GM12878 (cell line): ENCODE measurements at regions not wholly inside any gene's neighbourhood (a gene's known extent, or its start where the extent isn't known, plus 50 kb on each side); places are given as distances from the start of the nearest gene placed in this dataset.

Experiments used
- CREB1 ChIP-seq: IDR thresholded peaks from 2 replicates; pipeline ENCODE4 v1.6.1; 2012; ENCODE audit warnings: low read depth, mild to moderate bottlenecking, inconsistent platforms
- CTCF ChIP-seq, 3 experiments: IDR thresholded peaks in 2 of 3; conservative IDR thresholded peaks in 1 of 3; 2 replicates each; pipeline ENCODE4 v1.5.1; 2011; ENCODE audit warnings: low read depth in 3 of 3, low read length in 3 of 3, mild to moderate bottlenecking in 3 of 3, control low read depth in 2 of 3, moderate library complexity in 2 of 3, inconsistent platforms in 1 of 3, mixed read lengths in 1 of 3; ENCODE audit not compliant: control insufficient read depth in 2 of 3, insufficient read depth in 1 of 3; ENCODE audit errors: extremely low read depth in 1 of 3
- EP300 ChIP-seq, 2 experiments: fragments of 150-350 bp in 1 of 2; IDR thresholded peaks; 2 replicates each; pipeline ENCODE4 v1.6.1; 2011 to 2012; ENCODE audit warnings: low read depth in 2 of 2, low read length in 2 of 2, borderline replicate concordance in 1 of 2, improper control_type of control experiment in 1 of 2, inconsistent platforms in 1 of 2; ENCODE audit not compliant: control insufficient read depth in 1 of 2
- ETV6 ChIP-seq, 2 experiments: fragments of 450-650 bp in 1 of 2; IDR thresholded peaks in 1 of 2; conservative IDR thresholded peaks in 1 of 2; 2 replicates each; pipeline ENCODE4 v1.6.1; 2014; ENCODE audit warnings: antibody characterized with exemption in 1 of 2, borderline replicate concordance in 1 of 2, low read depth in 1 of 2, mild to moderate bottlenecking in 1 of 2, moderate library complexity in 1 of 2
- EZH2 ChIP-seq: IDR thresholded peaks from 2 replicates; pipeline ENCODE4 v1.6.1; 2012; ENCODE audit warnings: low read depth, mild to moderate bottlenecking, control low read depth, inconsistent platforms, low read length, borderline replicate concordance; ENCODE audit not compliant: control insufficient read depth
- MTA3 ChIP-seq: IDR thresholded peaks from 2 replicates; pipeline ENCODE4 v1.6.1; 2012; ENCODE audit warnings: low read length, inconsistent platforms, borderline replicate concordance
- NBN ChIP-seq: fragments of 450-650 bp; IDR thresholded peaks from 2 replicates; pipeline ENCODE4 v1.6.1; 2016
- POLR2AphosphoS5 ChIP-seq: IDR thresholded peaks from 2 replicates; pipeline ENCODE4 v1.6.1; 2011; ENCODE audit warnings: mild to moderate bottlenecking, low read length, inconsistent platforms
- RAD21 ChIP-seq: IDR thresholded peaks from 2 replicates; pipeline ENCODE4 v1.6.1; 2011; ENCODE audit warnings: mild to moderate bottlenecking, low read depth, low read length, moderate library complexity; ENCODE audit not compliant: insufficient read depth
- SRF ChIP-seq, 2 experiments: IDR thresholded peaks; 2 replicates each; pipeline ENCODE4 v1.6.1; 2011; ENCODE audit warnings: low read depth in 2 of 2, low read length in 2 of 2, mild to moderate bottlenecking in 1 of 2, moderate library complexity in 1 of 2
- ZBED1 ChIP-seq: IDR thresholded peaks from 2 replicates; pipeline ENCODE4 v1.6.1; 2016; ENCODE audit warnings: borderline replicate concordance
- ZZZ3 ChIP-seq: IDR thresholded peaks from 2 replicates; pipeline ENCODE4 v1.6.1; 2011; ENCODE audit warnings: low read depth; ENCODE audit not compliant: control insufficient read depth, insufficient read length
- TF ChIP-seq, protein P1 (sequence below): IDR thresholded peaks from 2 replicates; pipeline ENCODE4 v1.6.1; 2012; ENCODE audit warnings: low read depth, low read length, improper control_type of control experiment

DNA sequence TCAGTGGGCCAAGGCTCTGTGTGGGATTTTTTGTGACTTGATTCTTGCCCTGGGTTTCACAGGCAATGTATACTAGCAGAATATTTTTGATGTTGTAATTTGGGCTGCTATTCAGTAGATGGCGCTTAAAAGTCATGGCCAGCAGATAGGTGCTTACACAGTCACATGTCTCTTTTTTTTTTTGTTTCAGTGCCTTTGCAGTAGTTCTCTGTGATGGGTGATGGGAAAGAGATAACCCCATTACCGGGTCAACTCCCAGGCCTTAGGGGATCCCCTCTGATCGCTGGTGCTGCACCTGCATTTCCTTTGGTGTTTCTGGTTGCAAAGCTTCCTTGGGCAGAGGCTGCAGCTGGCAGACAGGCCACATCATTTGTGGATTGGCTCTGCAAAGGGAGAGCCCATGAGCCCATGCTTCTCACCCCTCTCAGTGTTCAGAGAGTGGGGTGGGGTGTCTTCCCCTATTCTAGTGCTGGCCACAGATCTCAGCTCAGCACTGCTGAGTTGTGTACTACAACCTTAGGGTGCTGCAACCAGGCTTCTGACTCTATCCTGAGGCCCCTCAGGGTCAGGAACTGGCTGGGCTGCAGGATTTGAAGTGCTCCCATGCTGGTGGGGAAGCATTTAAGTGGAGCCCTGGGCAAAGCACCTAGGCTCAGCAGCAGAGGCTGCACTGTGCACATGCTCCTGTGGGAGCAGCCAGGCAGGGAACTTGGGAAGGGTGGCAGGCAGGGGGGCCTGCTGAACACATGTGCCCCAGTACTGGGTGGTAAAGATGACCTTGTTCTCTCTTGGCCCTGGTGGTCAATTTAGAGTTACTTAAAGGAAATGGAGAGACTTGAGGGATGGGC, 219.8 kb upstream of the SPHKAP start:
- TF ChIP-seq CTCF (IDR thresholded peaks at IDR 0.05 in 2 of 3, conservative IDR thresholded peaks at IDR 0.05 in 1 of 3; ENCODE audit: control insufficient read depth in 2 of 3, extremely low read depth in 1 of 3, insufficient read depth in 1 of 3, low read depth in 3 of 3, low read length in 3 of 3) (peak; percentile 26 to 42 (median 30); a peak in 4 of 6 replicates), NBN (no peak), ZBED1 (no peak), MTA3 (no peak), ETV6 (conservative IDR thresholded peaks at IDR 0.05 in 1 of 2, IDR thresholded peaks at IDR 0.05 in 1 of 2; ENCODE audit: borderline replicate concordance in 1 of 2, low read depth in 1 of 2) (no peak), EP300 (IDR thresholded peaks at IDR 0.05; ENCODE audit: borderline replicate concordance in 1 of 2, control insufficient read depth in 1 of 2, low read depth in 2 of 2, low read length in 2 of 2) (no peak), RAD21 (peak; percentile 76), SRF (IDR thresholded peaks at IDR 0.05; ENCODE audit: low read depth in 2 of 2, low read length in 2 of 2) (no peak), ZZZ3 (no peak), CREB1 (no peak), POLR2AphosphoS5 (no peak), EZH2 (no peak)
- TF ChIP-seq, protein P1, sequence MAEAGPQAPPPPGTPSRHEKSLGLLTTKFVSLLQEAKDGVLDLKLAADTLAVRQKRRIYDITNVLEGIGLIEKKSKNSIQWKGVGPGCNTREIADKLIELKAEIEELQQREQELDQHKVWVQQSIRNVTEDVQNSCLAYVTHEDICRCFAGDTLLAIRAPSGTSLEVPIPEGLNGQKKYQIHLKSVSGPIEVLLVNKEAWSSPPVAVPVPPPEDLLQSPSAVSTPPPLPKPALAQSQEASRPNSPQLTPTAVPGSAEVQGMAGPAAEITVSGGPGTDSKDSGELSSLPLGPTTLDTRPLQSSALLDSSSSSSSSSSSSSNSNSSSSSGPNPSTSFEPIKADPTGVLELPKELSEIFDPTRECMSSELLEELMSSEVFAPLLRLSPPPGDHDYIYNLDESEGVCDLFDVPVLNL: no peak
